GM18526 (cell line): ENCODE measurements at regions not wholly inside any gene's neighbourhood (a gene's known extent, or its start where the extent isn't known, plus 50 kb on each side); places are given as distances from the start of the nearest gene placed in this dataset.

Source experiments
- POLR2A ChIP-seq: IDR thresholded peaks from 3 replicates; pipeline ENCODE4 v1.6.1; 2011; ENCODE audit not compliant: insufficient read length; ENCODE audit errors: extremely low read depth

- no peak for TF ChIP-seq POLR2A
Measured at GRCh38 chrX:40470830-40471429, 109.8 kb upstream of the ATP6AP2 start.

- TF ChIP-seq POLR2A, result no peak
Measured at GRCh38 chrX:40469316-40469715, 111.5 kb upstream of the ATP6AP2 start.

GRCh38 chrX:40468033-40468846, 112.5 kb upstream of the ATP6AP2 start:
- TF ChIP-seq POLR2A, result no peak

DNA sequence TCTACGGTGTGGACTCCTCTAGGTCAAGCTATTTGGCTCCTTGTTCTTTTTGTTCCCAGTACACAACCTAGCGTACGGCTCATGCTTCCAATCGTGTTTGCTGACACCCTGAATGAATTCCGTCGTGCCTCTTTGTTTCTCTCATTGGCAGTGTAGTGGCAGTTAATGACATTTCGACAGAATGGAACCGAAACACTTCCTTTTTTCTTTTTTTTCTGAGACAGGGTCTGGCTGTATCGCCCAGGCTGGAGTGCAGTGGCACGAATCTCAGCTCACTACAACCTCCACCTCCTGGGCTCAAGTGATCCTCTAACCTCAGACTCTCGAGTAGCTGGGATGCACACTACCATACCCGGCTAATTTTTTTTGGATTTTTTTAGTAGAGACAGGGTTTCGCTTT, 113.3 kb upstream of the ATP6AP2 start:
- no peak for TF ChIP-seq POLR2A

- TF ChIP-seq POLR2A, result no peak
Measured at GRCh38 chrX:40465735-40466551, 114.8 kb upstream of the ATP6AP2 start.

- no peak for TF ChIP-seq POLR2A
Measured at GRCh38 chrX:40462795-40463194, 118.0 kb upstream of the ATP6AP2 start.

DNA sequence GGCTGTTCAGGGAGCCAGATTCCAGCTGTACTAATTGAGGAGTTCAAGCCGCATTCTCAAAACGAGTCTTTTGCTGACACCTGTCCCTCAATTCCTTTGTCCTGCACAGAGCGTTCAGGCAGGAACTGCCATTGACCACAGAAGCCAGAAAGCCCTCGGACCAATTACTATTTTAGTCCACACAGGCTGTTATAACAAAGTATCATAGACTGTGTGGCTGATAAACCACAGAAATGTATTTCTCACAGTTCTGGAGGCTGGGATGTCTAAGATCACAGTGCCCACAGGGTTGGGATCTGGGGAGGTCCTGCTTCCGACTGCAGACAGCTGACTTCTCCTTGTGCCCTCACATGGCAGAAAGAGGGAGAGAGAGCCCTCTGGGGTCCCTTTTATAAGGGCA, 119.8 kb upstream of the ATP6AP2 start:
- no peak for TF ChIP-seq POLR2A

DNA sequence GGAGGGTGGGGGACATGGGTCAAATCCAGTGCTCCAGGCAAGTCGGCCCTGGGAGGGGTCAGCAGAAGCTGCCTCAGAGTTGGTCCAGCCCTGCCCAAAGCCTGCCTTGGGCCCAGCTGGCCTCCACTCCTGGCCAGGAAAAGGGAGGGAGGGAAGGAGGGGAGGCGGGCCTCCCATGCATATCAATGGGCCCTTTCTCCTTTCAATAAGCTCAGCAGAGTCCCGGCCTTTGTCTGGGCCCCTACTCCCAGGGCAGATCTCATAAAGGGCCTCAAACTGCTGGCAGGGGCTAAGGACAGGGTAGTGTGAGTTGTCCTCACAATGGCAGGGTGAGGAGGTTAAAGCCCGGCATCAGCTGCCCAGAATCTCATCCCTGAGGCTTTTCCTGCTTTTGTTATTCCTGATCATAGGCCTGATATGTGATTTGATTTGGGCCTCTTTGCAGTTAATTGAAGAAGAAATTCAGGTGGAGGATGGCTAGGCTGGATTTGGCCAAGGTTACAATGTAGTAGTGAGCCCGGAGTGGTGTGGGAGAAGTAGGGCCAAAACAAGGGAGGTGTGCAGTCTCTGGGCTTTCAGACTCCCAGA, 121.1 kb upstream of the ATP6AP2 start:
- no peak for TF ChIP-seq POLR2A

DNA sequence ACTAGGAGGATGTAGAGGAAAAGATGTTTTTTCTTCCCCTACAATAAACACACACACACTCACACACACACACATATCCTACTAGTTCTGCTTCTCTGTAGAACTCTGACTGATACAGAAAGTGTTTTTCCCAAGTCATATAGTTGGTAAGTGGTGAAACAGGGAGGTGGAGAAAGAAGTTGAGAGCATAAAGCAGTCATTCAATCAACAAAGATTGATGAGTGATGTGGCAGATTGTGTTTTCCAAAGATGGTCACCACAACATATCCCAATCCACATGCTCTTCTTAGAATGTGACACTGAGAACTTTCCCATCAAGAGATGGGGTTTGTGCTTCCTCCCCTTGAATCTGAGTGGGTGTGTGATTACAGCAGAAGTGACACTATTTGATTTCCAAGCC, 123.4 kb upstream of the ATP6AP2 start:
- TF ChIP-seq POLR2A, result no peak

GRCh38 chrX:40452031-40452430, 128.7 kb upstream of the ATP6AP2 start:
- TF ChIP-seq POLR2A, result no peak

- no peak for TF ChIP-seq POLR2A
Measured at GRCh38 chrX:40449956-40450706, 130.6 kb upstream of the ATP6AP2 start.

DNA sequence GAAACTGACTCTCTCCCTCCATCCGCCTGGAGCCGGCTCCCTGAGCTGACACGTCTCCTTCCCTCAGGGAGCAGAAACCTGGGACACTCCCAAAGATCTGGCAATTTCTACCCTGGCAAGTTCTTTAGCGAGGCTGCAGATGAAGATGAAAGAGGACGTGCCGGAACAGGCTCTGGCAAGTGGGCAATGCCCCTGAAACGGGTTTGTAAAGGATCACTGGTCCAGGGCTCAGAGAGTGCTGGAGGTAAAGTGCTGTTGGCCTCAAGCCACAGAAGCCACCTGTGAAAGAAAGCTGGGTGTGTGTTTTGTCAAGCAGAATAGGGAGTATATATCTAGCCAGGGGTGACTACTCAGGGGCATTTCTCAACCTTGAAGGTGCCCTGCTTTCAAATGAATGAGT, 131.4 kb upstream of the ATP6AP2 start:
- no peak for TF ChIP-seq POLR2A

DNA sequence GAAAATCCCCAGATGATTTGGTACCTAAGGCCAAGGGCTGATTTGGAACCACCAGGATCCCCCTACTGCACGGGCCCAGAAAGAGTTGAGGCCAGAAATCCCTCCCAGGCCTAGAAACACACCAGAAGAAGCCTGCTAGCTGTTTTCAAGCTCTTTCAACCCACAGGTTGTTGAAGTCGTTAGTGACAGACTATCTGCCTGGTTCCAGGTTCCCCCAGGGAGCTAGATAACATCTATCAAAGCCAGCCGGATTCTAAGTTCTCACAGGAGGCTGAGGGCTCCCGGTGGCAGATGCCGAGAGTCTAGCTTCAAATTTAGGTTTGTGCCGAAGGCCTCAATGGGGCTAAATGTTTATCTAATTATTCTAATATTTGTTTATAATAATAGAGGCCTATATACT, 132.0 kb upstream of the ATP6AP2 start:
- no peak for TF ChIP-seq POLR2A

DNA sequence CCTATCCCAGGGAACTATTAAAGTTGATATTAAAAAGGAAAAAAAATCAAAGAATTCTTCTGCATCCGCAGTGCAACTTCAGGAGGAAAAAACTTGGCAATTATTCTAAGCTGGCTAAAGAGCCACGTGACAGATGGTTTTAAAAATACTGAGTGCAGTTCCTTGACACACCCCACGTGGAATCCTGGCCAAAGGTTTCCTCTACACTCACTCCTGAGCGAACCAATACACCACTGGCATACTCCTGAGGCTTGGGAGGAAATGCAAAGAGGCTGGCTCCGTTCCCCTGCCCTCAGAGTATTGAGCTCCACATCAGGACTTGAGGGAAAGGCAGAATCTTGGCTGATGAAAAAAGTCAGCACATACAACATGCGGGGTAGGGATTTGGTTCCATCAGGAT, 133.8 kb upstream of the ATP6AP2 start:
- TF ChIP-seq POLR2A, result no peak

DNA sequence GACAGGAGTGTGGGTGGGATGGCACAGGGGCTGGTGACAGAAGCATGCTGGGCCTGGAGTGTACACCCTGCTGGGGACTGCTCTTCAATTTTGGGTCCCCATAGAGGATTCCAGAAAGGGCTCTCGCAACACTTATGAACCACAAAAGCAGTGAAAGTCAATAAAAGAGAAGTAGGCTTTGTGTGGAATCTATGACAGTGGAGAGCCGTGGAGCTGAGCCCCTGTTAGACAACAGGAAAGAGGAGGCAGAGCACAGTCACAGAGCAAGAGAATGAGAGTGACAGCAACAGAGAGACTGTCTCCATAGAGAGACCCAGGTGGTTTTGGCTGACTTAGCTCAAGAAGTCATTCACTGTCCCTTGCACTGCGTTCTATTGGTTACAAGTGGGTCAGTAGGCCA, 135.1 kb upstream of the ATP6AP2 start:
- TF ChIP-seq POLR2A, result no peak
